ENCODE measurements at regions not wholly inside any gene's neighbourhood (a gene's known extent, or its start where the extent isn't known, plus 50 kb on each side); places are given as distances from the start of the nearest gene placed in this dataset.

GRCh38 chr3:102224171-102224570 is 210.6 kb upstream of the ZPLD1 start:
- DNase-seq (ENCODE audit: low spot score) = no peak
- ATAC-seq (ENCODE audit: low FRiP score) = no peak

DNA sequence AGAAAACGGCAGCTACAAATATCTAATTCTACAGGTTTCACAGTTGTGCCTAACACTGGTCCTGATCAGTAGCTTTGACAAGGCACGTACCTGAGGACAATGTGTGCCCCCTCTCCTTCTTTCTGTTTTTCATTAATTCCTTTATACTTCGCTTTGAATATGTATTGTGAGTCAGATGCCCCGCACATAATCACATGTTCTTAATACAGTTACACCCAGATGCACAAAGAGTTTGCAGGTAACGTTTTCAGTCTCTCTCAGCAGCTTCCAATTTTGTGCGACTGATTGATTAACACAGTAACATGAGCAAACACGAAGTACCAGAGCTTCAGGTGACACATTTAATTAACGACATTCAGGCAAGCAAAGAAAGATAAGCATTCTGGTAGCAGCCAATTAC is 209.8 kb upstream of the ZPLD1 start:
- DNase-seq (ENCODE audit: low spot score) (no peak), ATAC-seq (ENCODE audit: low FRiP score) (no peak)
- TF ChIP-seq, protein P1, sequence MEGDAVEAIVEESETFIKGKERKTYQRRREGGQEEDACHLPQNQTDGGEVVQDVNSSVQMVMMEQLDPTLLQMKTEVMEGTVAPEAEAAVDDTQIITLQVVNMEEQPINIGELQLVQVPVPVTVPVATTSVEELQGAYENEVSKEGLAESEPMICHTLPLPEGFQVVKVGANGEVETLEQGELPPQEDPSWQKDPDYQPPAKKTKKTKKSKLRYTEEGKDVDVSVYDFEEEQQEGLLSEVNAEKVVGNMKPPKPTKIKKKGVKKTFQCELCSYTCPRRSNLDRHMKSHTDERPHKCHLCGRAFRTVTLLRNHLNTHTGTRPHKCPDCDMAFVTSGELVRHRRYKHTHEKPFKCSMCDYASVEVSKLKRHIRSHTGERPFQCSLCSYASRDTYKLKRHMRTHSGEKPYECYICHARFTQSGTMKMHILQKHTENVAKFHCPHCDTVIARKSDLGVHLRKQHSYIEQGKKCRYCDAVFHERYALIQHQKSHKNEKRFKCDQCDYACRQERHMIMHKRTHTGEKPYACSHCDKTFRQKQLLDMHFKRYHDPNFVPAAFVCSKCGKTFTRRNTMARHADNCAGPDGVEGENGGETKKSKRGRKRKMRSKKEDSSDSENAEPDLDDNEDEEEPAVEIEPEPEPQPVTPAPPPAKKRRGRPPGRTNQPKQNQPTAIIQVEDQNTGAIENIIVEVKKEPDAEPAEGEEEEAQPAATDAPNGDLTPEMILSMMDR (IDR thresholded peaks at IDR 0.05) = no peak

More at GRCh38 chr3:102224171-102224570, 210.6 kb upstream of the ZPLD1 start:
- TF ChIP-seq, protein P1 (IDR thresholded peaks at IDR 0.05) = no peak

DNA sequence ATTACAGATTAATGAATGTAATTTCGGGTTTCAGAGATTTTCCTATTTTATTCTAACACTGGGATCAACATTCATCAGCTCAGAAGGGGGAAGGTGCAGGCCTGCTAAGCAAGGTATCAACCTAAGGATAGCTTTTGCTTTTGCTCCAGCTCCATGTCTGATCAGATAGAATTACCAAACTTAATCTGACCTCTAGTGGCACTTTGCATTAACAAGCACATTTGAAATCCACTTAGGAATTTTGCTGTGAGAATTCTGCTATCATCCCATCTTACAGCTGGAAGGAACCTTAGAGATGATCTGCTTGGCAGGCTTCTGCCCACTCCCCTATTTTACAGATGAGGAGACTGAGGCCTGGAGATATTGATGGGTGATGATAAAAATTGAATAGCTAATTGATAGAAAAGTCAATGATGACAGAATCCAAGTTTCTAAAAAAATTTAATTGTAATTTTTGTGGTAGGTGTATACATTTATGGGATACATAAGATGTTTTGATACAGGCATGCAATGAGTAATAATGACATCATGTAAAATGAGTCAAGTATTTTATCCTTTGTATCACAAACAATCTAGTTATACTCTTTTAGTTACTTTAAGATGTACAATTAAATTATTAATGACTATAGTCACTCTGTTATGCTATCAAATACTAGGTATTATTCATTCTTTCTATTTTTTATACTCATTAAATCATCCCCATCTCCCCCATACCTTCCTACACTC is 209.2 kb upstream of the ZPLD1 start:
- TF ChIP-seq, protein P1 (IDR thresholded peaks at IDR 0.05) = peak in 1 of 3 donors; percentile 32
- ATAC-seq (ENCODE audit: low FRiP score) = peak; percentile 71
- no peak for DNase-seq (ENCODE audit: low spot score)

DNA sequence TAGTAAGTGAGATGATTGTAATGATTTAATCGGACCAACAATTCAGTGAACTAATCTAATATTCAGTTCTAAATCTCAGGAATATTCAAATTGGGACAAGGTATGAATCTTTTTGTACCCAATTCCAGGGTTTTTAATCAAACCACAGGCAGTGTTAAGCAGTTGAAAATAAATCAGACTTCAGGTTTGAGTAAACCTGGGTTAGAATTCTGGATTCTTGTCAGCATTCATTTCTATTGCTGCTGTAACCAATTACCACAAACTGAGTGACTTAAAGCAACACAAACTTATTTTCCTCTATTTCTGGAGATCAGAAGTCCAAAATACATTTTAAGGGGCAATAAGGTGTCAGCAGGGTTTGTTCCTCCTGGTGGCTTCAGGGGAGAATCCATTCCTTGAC is 208.4 kb upstream of the ZPLD1 start:
- ATAC-seq (ENCODE audit: low FRiP score) (no peak), DNase-seq (ENCODE audit: low spot score) (no peak)
- TF ChIP-seq, protein P1 (IDR thresholded peaks at IDR 0.05) = no peak

GRCh38 chr3:102229062-102229655 is 205.7 kb upstream of the ZPLD1 start:
- DNase-seq (ENCODE audit: low spot score) = peak; percentile 68
- ATAC-seq (ENCODE audit: low FRiP score) = peak; percentile 50
- TF ChIP-seq, protein P1 (IDR thresholded peaks at IDR 0.05) = peak in 1 of 3 donors; percentile 78

GRCh38 chr3:102230057-102230456 is 204.8 kb upstream of the ZPLD1 start:
- TF ChIP-seq, protein P1 (IDR thresholded peaks at IDR 0.05) = no peak
- ATAC-seq (ENCODE audit: low FRiP score) = no peak

GRCh38 chr3:102233881-102234280 is 200.9 kb upstream of the ZPLD1 start:
- DNase-seq (ENCODE audit: low spot score) (no peak), ATAC-seq (ENCODE audit: low FRiP score) (no peak)
- TF ChIP-seq, protein P1 (IDR thresholded peaks at IDR 0.05) = no peak

More at GRCh38 chr3:102230057-102230456, 204.8 kb upstream of the ZPLD1 start:
- no peak for DNase-seq (ENCODE audit: low spot score)
